ENCODE measurements at regions not wholly inside any gene's neighbourhood (a gene's known extent, or its start where the extent isn't known, plus 50 kb on each side); places are given as distances from the start of the nearest gene placed in this dataset.

DNA sequence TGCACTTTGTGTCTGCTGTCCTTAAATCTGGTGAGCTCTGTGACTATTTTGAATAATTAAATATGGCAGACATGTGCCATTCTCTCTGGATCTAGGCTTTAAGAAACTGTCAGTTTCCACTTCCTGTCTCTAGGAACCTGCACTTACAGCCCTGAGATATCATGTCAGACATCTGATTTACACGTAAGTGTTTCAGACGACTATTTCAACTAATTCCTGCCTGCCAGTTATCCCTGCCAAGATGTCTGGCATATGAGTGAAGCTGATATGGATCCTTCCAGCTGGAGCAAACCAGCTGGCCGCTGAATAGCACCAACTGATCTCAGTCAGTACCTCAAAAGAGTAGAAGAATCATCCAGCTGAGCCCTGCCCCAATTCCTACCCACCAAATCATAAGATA lies 362.2 kb upstream of the SMIM30 start:
- TF ChIP-seq, protein P1, sequence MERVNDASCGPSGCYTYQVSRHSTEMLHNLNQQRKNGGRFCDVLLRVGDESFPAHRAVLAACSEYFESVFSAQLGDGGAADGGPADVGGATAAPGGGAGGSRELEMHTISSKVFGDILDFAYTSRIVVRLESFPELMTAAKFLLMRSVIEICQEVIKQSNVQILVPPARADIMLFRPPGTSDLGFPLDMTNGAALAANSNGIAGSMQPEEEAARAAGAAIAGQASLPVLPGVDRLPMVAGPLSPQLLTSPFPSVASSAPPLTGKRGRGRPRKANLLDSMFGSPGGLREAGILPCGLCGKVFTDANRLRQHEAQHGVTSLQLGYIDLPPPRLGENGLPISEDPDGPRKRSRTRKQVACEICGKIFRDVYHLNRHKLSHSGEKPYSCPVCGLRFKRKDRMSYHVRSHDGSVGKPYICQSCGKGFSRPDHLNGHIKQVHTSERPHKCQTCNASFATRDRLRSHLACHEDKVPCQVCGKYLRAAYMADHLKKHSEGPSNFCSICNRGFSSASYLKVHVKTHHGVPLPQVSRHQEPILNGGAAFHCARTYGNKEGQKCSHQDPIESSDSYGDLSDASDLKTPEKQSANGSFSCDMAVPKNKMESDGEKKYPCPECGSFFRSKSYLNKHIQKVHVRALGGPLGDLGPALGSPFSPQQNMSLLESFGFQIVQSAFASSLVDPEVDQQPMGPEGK (CRISPR knock-in tag; IDR thresholded peaks at IDR 0.05; ENCODE audit: borderline replicate concordance) = no peak
- TF ChIP-seq SNAI2 (CRISPR knock-in tag; IDR thresholded peaks at IDR 0.05) (no peak), RARB (CRISPR knock-in tag; IDR thresholded peaks at IDR 0.05) (no peak), ISL1 (CRISPR knock-in tag; IDR thresholded peaks at IDR 0.05) (no peak), CSDC2 (CRISPR knock-in tag; IDR thresholded peaks at IDR 0.05) (no peak), BACH2 (CRISPR knock-in tag; IDR thresholded peaks at IDR 0.05; ENCODE audit: borderline replicate concordance) (no peak), ZFP30 (CRISPR knock-in tag; IDR thresholded peaks at IDR 0.05) (no peak), ESRRG (CRISPR knock-in tag; IDR thresholded peaks at IDR 0.05) (no peak), ARNTL (CRISPR knock-in tag; IDR thresholded peaks at IDR 0.05; ENCODE audit: borderline replicate concordance, low read depth) (no peak), TOX (CRISPR knock-in tag; IDR thresholded peaks at IDR 0.05; ENCODE audit: borderline replicate concordance) (no peak), OSR1 (CRISPR knock-in tag; IDR thresholded peaks at IDR 0.05) (no peak)
- TF ChIP-seq, protein P2, sequence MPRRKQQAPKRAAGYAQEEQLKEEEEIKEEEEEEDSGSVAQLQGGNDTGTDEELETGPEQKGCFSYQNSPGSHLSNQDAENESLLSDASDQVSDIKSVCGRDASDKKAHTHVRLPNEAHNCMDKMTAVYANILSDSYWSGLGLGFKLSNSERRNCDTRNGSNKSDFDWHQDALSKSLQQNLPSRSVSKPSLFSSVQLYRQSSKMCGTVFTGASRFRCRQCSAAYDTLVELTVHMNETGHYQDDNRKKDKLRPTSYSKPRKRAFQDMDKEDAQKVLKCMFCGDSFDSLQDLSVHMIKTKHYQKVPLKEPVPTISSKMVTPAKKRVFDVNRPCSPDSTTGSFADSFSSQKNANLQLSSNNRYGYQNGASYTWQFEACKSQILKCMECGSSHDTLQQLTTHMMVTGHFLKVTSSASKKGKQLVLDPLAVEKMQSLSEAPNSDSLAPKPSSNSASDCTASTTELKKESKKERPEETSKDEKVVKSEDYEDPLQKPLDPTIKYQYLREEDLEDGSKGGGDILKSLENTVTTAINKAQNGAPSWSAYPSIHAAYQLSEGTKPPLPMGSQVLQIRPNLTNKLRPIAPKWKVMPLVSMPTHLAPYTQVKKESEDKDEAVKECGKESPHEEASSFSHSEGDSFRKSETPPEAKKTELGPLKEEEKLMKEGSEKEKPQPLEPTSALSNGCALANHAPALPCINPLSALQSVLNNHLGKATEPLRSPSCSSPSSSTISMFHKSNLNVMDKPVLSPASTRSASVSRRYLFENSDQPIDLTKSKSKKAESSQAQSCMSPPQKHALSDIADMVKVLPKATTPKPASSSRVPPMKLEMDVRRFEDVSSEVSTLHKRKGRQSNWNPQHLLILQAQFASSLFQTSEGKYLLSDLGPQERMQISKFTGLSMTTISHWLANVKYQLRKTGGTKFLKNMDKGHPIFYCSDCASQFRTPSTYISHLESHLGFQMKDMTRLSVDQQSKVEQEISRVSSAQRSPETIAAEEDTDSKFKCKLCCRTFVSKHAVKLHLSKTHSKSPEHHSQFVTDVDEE (CRISPR knock-in tag; IDR thresholded peaks at IDR 0.05) = no peak
- ATAC-seq = no peak

DNA sequence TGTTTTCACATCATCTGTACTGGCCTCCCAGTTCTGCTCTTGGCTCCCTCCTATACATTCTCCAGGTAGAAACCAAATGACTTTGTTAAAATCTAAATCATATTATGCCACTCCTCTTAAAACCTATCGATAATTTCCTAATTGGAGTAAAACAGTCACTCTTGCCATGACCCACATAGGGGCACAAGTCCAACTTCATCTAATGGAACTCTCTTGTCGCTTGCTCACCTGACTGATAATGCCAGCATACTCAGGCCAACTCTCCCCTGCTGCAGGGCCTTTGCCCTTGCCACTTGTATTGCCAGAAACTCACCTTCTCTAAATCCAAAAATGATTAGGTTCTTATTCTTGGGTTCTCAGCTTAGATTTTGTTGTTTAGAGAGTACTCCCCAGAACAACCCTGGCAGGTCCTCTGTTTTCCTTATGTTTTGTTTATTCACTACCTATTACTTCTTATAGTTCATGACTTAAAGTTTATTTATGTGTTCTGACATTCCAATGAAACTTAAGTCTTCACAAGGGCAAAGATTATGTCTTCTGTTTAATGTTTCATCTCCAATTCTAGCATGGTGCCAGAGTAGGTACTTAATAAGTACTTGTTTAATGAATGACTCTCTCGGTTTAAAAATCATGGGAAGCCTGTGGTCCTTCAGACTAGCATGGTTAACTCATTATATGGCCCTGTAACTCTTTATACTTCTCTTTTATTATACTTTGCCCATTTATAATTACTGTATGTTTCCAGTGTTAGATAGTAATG lies 345.9 kb upstream of the SMIM30 start:
- no peak for ATAC-seq
- TF ChIP-seq, protein P3, sequence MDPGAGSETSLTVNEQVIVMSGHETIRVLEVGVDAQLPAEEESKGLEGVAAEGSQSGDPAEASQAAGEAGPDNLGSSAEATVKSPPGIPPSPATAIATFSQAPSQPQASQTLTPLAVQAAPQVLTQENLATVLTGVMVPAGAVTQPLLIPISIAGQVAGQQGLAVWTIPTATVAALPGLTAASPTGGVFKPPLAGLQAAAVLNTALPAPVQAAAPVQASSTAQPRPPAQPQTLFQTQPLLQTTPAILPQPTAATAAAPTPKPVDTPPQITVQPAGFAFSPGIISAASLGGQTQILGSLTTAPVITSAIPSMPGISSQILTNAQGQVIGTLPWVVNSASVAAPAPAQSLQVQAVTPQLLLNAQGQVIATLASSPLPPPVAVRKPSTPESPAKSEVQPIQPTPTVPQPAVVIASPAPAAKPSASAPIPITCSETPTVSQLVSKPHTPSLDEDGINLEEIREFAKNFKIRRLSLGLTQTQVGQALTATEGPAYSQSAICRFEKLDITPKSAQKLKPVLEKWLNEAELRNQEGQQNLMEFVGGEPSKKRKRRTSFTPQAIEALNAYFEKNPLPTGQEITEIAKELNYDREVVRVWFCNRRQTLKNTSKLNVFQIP (CRISPR knock-in tag; IDR thresholded peaks at IDR 0.05; ENCODE audit: borderline replicate concordance, low read depth) = no peak
- TF ChIP-seq BACH2 (CRISPR knock-in tag; IDR thresholded peaks at IDR 0.05; ENCODE audit: borderline replicate concordance) = no peak
- no peak for TF ChIP-seq TCF4 (CRISPR knock-in tag; IDR thresholded peaks at IDR 0.05; ENCODE audit: borderline replicate concordance)

DNA sequence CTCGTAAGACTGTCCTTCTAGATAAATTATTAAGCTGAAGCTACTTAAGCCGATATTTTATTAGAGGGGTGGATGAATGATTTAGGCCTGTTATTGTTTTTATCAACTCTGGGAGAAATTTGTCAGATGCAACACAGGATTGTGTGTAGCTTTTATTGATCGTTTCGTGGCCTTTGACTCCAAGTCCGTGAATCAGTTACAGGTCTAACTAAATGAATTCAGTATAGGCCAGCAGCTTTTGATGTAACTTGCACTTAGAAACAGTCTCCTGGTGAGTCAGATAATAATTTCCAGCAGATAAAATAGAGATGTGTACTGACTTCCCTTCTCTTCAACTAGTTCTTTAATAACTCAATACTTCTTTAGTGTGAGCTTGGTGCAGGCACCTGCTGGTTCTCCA lies 341.7 kb upstream of the SMIM30 start:
- ATAC-seq = no peak
- TF ChIP-seq ZFP3 (CRISPR knock-in tag; IDR thresholded peaks at IDR 0.05) (no peak), ZC3H10 (CRISPR knock-in tag; IDR thresholded peaks at IDR 0.05) (no peak), ZNF8 (CRISPR knock-in tag; IDR thresholded peaks at IDR 0.05) (no peak), CSDC2 (CRISPR knock-in tag; IDR thresholded peaks at IDR 0.05) (no peak), GLIS3 (CRISPR knock-in tag; IDR thresholded peaks at IDR 0.05) (no peak), OSR1 (CRISPR knock-in tag; IDR thresholded peaks at IDR 0.05) (no peak), TOX (CRISPR knock-in tag; IDR thresholded peaks at IDR 0.05; ENCODE audit: borderline replicate concordance) (no peak), BACH2 (CRISPR knock-in tag; IDR thresholded peaks at IDR 0.05; ENCODE audit: borderline replicate concordance) (no peak), SNAI2 (CRISPR knock-in tag; IDR thresholded peaks at IDR 0.05) (no peak), ARNTL (CRISPR knock-in tag; IDR thresholded peaks at IDR 0.05; ENCODE audit: borderline replicate concordance, low read depth) (no peak), ZNF565 (CRISPR knock-in tag; conservative IDR thresholded peaks at IDR 0.05; ENCODE audit: low read depth) (no peak), ESRRG (CRISPR knock-in tag; IDR thresholded peaks at IDR 0.05) (no peak)
- TF ChIP-seq, protein P4, sequence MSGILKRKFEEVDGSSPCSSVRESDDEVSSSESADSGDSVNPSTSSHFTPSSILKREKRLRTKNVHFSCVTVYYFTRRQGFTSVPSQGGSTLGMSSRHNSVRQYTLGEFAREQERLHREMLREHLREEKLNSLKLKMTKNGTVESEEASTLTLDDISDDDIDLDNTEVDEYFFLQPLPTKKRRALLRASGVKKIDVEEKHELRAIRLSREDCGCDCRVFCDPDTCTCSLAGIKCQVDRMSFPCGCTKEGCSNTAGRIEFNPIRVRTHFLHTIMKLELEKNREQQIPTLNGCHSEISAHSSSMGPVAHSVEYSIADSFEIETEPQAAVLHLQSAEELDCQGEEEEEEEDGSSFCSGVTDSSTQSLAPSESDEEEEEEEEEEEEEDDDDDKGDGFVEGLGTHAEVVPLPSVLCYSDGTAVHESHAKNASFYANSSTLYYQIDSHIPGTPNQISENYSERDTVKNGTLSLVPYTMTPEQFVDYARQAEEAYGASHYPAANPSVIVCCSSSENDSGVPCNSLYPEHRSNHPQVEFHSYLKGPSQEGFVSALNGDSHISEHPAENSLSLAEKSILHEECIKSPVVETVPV (CRISPR knock-in tag; IDR thresholded peaks at IDR 0.05) = no peak
- TF ChIP-seq, protein P3 (CRISPR knock-in tag; IDR thresholded peaks at IDR 0.05; ENCODE audit: borderline replicate concordance, low read depth) = no peak
- TF ChIP-seq, protein P1 (CRISPR knock-in tag; IDR thresholded peaks at IDR 0.05; ENCODE audit: borderline replicate concordance) = no peak
- TF ChIP-seq, protein P5, sequence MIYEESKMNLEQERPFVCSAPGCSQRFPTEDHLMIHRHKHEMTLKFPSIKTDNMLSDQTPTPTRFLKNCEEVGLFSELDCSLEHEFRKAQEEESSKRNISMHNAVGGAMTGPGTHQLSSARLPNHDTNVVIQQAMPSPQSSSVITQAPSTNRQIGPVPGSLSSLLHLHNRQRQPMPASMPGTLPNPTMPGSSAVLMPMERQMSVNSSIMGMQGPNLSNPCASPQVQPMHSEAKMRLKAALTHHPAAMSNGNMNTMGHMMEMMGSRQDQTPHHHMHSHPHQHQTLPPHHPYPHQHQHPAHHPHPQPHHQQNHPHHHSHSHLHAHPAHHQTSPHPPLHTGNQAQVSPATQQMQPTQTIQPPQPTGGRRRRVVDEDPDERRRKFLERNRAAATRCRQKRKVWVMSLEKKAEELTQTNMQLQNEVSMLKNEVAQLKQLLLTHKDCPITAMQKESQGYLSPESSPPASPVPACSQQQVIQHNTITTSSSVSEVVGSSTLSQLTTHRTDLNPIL (CRISPR knock-in tag; IDR thresholded peaks at IDR 0.05; ENCODE audit: low read depth) = no peak
